Choroid plexus epithelial cell (primary cell): ENCODE measurements at regions not wholly inside any gene's neighbourhood (a gene's known extent, or its start where the extent isn't known, plus 50 kb on each side); places are given as distances from the start of the nearest gene placed in this dataset.

ENCODE experiments used
- DNase-seq: peaks from one replicate; pipeline ENCODE4 v3.0.0-alpha.2; 2010; ENCODE audit warnings: low read depth
- H3K4me3 ChIP-seq: 2 replicates; pipeline ENCODE4 v1.5.1; 2011; ENCODE audit warnings: low read depth, mild to moderate bottlenecking, control low read depth, low read length, moderate library complexity
- TF ChIP-seq, protein P1 (sequence below): conservative IDR thresholded peaks from 2 replicates; pipeline ENCODE4 v1.5.1; 2011; ENCODE audit warnings: low read depth, mild to moderate bottlenecking, control low read depth, inconsistent platforms, low read length, moderate library complexity

GRCh38 chr21:35291973-35292627 lies 243.0 kb upstream of the RUNX1 start:
- no peak overlapping the region for H3K4me3 ChIP-seq
- peak; percentile 19 for DNase-seq
- TF ChIP-seq, protein P1, sequence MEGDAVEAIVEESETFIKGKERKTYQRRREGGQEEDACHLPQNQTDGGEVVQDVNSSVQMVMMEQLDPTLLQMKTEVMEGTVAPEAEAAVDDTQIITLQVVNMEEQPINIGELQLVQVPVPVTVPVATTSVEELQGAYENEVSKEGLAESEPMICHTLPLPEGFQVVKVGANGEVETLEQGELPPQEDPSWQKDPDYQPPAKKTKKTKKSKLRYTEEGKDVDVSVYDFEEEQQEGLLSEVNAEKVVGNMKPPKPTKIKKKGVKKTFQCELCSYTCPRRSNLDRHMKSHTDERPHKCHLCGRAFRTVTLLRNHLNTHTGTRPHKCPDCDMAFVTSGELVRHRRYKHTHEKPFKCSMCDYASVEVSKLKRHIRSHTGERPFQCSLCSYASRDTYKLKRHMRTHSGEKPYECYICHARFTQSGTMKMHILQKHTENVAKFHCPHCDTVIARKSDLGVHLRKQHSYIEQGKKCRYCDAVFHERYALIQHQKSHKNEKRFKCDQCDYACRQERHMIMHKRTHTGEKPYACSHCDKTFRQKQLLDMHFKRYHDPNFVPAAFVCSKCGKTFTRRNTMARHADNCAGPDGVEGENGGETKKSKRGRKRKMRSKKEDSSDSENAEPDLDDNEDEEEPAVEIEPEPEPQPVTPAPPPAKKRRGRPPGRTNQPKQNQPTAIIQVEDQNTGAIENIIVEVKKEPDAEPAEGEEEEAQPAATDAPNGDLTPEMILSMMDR, result no peak

GRCh38 chr21:35291034-35291433 lies 241.9 kb upstream of the RUNX1 start:
- TF ChIP-seq, protein P1, result no peak
- no peak for DNase-seq
- no peak overlapping the region for H3K4me3 ChIP-seq

GRCh38 chr21:35288238-35288637 lies 239.1 kb upstream of the RUNX1 start:
- no peak for DNase-seq
- H3K4me3 ChIP-seq, result no peak overlapping the region
- TF ChIP-seq, protein P1, result no peak

- no peak overlapping the region for H3K4me3 ChIP-seq
- peak; percentile 11 for DNase-seq
- TF ChIP-seq, protein P1, result no peak
These were observed 235.1 kb upstream of the RUNX1 start for GRCh38 chr21:35284199-35284598.

DNA sequence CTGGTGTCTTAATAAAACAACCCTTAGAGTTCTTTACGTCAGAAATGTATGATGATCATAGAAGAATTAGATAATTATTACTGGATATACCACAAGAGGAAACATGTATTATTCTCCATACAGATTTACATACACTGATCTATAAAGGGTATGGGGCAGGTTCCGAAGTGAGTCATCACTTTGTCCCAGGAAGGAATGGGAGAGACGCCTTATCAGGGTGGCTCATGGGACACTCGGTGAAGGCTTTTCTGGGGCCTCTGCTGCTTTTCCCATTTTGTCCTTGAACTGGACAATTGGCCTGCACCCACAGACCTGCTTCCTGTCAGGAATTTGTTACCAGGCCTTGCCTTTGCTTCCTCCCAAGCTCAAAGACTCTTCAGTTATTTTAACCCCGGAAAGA lies 233.8 kb upstream of the RUNX1 start:
- TF ChIP-seq, protein P1, result no peak
- DNase-seq, result no peak
- no peak overlapping the region for H3K4me3 ChIP-seq

DNA sequence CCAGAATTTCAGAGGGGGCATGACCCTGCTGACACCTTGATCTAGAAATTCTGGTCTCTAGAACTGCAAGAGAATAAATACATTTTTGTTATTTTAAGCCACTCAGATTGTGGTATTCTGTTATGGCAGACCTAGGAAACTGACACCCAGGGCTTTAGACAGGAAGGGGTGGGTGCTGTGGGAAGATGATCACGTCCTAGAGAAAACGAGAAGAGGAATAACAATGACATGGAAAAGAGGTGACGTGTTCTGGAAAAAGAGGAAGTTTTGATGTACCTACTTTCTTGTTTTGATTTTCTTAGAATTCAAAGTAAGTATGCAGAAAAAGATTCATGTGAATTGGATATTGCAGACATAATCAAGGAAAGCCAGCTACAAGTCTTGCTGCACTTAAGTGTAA lies 232.9 kb upstream of the RUNX1 start:
- TF ChIP-seq, protein P1, result no peak
- H3K4me3 ChIP-seq, result no peak overlapping the region
- DNase-seq, result no peak

- H3K4me3 ChIP-seq, result no peak overlapping the region
- TF ChIP-seq, protein P1, result no peak
- DNase-seq, result no peak
These were observed 231.1 kb upstream of the RUNX1 start for GRCh38 chr21:35280231-35280630.
